ENCODE measurements at regions not wholly inside any gene's neighbourhood (a gene's known extent, or its start where the extent isn't known, plus 50 kb on each side); places are given as distances from the start of the nearest gene placed in this dataset.

DNA sequence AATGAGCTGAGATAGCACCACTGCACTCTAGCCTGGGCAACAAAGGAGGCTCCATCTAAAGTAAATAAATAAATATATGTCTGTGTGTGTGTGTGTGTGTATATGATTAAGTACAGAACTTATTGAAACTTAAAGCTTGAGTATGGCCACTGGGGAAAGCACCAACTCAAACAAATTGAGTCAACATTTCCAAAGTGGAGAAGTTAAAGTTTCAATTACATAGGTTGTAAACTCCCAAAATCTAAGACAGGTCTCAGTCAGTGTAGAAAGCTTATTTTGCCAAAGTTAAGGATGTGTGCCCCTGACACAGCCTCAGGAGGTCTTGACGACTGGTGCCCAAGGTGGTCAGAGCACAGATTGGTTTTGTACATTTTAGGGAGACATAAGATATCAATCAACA lies 458.9 kb upstream of the RGS18 start:
- no peak for ATAC-seq
- TF ChIP-seq ZNF565 (CRISPR knock-in tag; conservative IDR thresholded peaks at IDR 0.05; ENCODE audit: low read depth), result no peak
- TF ChIP-seq ZFP3 (CRISPR knock-in tag; IDR thresholded peaks at IDR 0.05), result no peak
- TF ChIP-seq GLIS3 (CRISPR knock-in tag; IDR thresholded peaks at IDR 0.05), result no peak
- TF ChIP-seq ISL1 (CRISPR knock-in tag; IDR thresholded peaks at IDR 0.05), result no peak
- no peak for TF ChIP-seq ZNF70 (CRISPR knock-in tag; IDR thresholded peaks at IDR 0.05)
- TF ChIP-seq RARB (CRISPR knock-in tag; IDR thresholded peaks at IDR 0.05), result no peak
- TF ChIP-seq, protein P1, sequence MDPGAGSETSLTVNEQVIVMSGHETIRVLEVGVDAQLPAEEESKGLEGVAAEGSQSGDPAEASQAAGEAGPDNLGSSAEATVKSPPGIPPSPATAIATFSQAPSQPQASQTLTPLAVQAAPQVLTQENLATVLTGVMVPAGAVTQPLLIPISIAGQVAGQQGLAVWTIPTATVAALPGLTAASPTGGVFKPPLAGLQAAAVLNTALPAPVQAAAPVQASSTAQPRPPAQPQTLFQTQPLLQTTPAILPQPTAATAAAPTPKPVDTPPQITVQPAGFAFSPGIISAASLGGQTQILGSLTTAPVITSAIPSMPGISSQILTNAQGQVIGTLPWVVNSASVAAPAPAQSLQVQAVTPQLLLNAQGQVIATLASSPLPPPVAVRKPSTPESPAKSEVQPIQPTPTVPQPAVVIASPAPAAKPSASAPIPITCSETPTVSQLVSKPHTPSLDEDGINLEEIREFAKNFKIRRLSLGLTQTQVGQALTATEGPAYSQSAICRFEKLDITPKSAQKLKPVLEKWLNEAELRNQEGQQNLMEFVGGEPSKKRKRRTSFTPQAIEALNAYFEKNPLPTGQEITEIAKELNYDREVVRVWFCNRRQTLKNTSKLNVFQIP (CRISPR knock-in tag; IDR thresholded peaks at IDR 0.05; ENCODE audit: borderline replicate concordance, low read depth), result no peak

GRCh38 chr1:191700922-191701321 lies 457.3 kb upstream of the RGS18 start:
- no peak for TF ChIP-seq ZNF565 (CRISPR knock-in tag; conservative IDR thresholded peaks at IDR 0.05; ENCODE audit: low read depth)
- TF ChIP-seq ZNF70 (CRISPR knock-in tag; IDR thresholded peaks at IDR 0.05), result no peak
- TF ChIP-seq CSDC2 (CRISPR knock-in tag; IDR thresholded peaks at IDR 0.05), result no peak
- no peak for TF ChIP-seq RARB (CRISPR knock-in tag; IDR thresholded peaks at IDR 0.05)
- TF ChIP-seq OSR1 (CRISPR knock-in tag; IDR thresholded peaks at IDR 0.05), result no peak
- TF ChIP-seq, protein P1 (CRISPR knock-in tag; IDR thresholded peaks at IDR 0.05; ENCODE audit: borderline replicate concordance, low read depth), result no peak
- TF ChIP-seq TSHZ2 (CRISPR knock-in tag; IDR thresholded peaks at IDR 0.05), result no peak
- no peak for TF ChIP-seq PATZ1 (CRISPR knock-in tag; IDR thresholded peaks at IDR 0.05; ENCODE audit: borderline replicate concordance)
- ATAC-seq, result no peak

GRCh38 chr1:191702124-191702523 lies 456.1 kb upstream of the RGS18 start:
- TF ChIP-seq ARNTL (CRISPR knock-in tag; IDR thresholded peaks at IDR 0.05; ENCODE audit: borderline replicate concordance, low read depth) (no peak), PPARA (CRISPR knock-in tag; IDR thresholded peaks at IDR 0.05; ENCODE audit: borderline replicate concordance) (no peak)
- ATAC-seq, result no peak

GRCh38 chr1:191707288-191707687 lies 451.0 kb upstream of the RGS18 start:
- TF ChIP-seq, protein P1 (CRISPR knock-in tag; IDR thresholded peaks at IDR 0.05; ENCODE audit: borderline replicate concordance, low read depth), result no peak
- TF ChIP-seq PATZ1 (CRISPR knock-in tag; IDR thresholded peaks at IDR 0.05; ENCODE audit: borderline replicate concordance) (no peak), TCF4 (CRISPR knock-in tag; IDR thresholded peaks at IDR 0.05; ENCODE audit: borderline replicate concordance) (no peak), ZC3H10 (CRISPR knock-in tag; IDR thresholded peaks at IDR 0.05) (no peak)
- no peak for ATAC-seq

Data from SK-N-SH treated with all-trans-retinoic acid at 6 μM for 48 hours (cell line).